Gastroesophageal sphincter (tissue), 3 donors: ENCODE measurements at regions not wholly inside any gene's neighbourhood (a gene's known extent, or its start where the extent isn't known, plus 50 kb on each side); places are given as distances from the start of the nearest gene placed in this dataset.

Experiments
- POLR2AphosphoS5 ChIP-seq: sonication (generic); formaldehyde crosslinking; IDR thresholded peaks from one replicate; pipeline ENCODE4 v1.6.1; 2017; ENCODE audit warnings: antibody characterized with exemption
- TF ChIP-seq, protein P1 (sequence below), 4 experiments: fragments of 200-600 bp in 2 of 4; fragments of 450-650 bp in 2 of 4; sonication (generic) in 1 of 4; IDR thresholded peaks; one replicate each; pipeline ENCODE4 v1.5.1; 2017 to 2019; ENCODE audit warnings: antibody characterized with exemption in 4 of 4, mild to moderate bottlenecking in 2 of 4, moderate library complexity in 2 of 4

- TF ChIP-seq, protein P1, sequence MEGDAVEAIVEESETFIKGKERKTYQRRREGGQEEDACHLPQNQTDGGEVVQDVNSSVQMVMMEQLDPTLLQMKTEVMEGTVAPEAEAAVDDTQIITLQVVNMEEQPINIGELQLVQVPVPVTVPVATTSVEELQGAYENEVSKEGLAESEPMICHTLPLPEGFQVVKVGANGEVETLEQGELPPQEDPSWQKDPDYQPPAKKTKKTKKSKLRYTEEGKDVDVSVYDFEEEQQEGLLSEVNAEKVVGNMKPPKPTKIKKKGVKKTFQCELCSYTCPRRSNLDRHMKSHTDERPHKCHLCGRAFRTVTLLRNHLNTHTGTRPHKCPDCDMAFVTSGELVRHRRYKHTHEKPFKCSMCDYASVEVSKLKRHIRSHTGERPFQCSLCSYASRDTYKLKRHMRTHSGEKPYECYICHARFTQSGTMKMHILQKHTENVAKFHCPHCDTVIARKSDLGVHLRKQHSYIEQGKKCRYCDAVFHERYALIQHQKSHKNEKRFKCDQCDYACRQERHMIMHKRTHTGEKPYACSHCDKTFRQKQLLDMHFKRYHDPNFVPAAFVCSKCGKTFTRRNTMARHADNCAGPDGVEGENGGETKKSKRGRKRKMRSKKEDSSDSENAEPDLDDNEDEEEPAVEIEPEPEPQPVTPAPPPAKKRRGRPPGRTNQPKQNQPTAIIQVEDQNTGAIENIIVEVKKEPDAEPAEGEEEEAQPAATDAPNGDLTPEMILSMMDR (IDR thresholded peaks at IDR 0.05), result no peak
- no peak for TF ChIP-seq POLR2AphosphoS5
Measured at GRCh38 chr12:68435816-68436215, 103.7 kb upstream of the MDM1 start.
